Nephron (organoid): ENCODE measurements at regions not wholly inside any gene's neighbourhood (a gene's known extent, or its start where the extent isn't known, plus 50 kb on each side); places are given as distances from the start of the nearest gene placed in this dataset.

Experiments
- H3K27ac Mint-ChIP-seq, 3 experiments: 2 replicates each; pipeline ENCODE4 v1.8.0; 2020; ENCODE audit warnings: mixed read lengths in 3 of 3, mild to moderate bottlenecking in 2 of 3, moderate library complexity in 1 of 3
- H3K27me3 Mint-ChIP-seq: 2 replicates; pipeline ENCODE4 v1.8.0; 2021; ENCODE audit warnings: low read depth, mild to moderate bottlenecking, moderate library complexity, mixed read lengths
- H3K36me3 Mint-ChIP-seq: 2 replicates; pipeline ENCODE4 v1.8.0; 2020; ENCODE audit warnings: low read depth, mixed read lengths
- H3K4me1 Mint-ChIP-seq: 2 replicates; pipeline ENCODE4 v1.8.0; 2020; ENCODE audit warnings: mixed read lengths
- H3K4me3 Mint-ChIP-seq, 3 experiments: 2 replicates each; pipeline ENCODE4 v1.8.0; 2020; ENCODE audit warnings: mild to moderate bottlenecking in 3 of 3, mixed read lengths in 3 of 3, moderate library complexity in 2 of 3
- H3K9me3 Mint-ChIP-seq: 2 replicates; pipeline ENCODE4 v1.8.0; 2020; ENCODE audit warnings: mixed read lengths
- CTCF ChIP-seq, 3 experiments: fragments of 200-600 bp; sonication (generic); IDR thresholded peaks; one replicate each; pipeline ENCODE4 v1.5.0; 2021; ENCODE audit warnings: antibody characterized with exemption in 3 of 3; ENCODE audit not compliant: unreplicated experiment in 3 of 3

DNA sequence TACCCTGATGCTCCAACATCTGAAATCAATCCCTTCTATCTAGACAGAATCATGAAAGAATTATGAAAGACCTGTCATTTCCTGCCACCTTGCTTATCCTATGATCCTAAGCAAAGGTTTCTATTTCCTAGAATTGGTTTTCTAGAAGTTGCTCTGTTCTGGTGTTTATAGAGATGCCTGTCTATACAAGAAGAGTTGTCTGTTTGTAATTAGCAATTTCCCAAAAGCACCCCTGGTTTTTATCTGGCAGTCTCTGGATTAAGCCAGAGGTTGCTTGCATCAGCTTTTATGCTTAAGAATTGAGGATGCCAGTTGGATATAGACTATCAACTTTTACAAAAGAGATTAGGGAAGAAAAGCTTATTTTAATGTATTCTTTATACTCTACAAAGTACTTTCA lies 133.0 kb upstream of the EFNA5 start:
- TF ChIP-seq CTCF (IDR thresholded peaks at IDR 0.05; ENCODE audit: unreplicated experiment in 3 of 3) = no peak
- no peak overlapping the region for H3K27ac Mint-ChIP-seq
- no peaks in the 10 kb centered on the region for H3K9me3 Mint-ChIP-seq
- H3K4me1 Mint-ChIP-seq = no peaks in the 10 kb centered on the region
- H3K36me3 Mint-ChIP-seq = no peaks in the 10 kb centered on the region
- no peak overlapping the region for H3K4me3 Mint-ChIP-seq
- H3K27me3 Mint-ChIP-seq = no peaks in the 10 kb centered on the region

DNA sequence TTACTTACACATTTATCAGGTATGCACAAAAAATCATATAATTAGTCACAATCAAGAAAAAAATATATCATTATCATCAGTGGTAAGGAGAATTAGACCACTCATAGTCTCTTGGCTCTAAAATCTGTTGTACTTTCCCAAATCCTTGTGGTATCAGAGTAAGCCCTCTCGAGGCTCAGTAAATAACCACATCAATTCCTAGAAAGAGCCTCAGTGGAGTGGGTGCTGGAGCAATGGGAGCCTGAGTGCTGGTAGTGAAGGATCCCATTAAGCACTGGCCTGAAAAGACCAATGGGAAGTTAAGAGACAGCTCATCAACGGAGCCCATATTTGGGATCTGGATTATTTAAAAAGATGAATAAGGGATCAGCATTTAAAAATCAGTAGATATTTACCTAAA lies 130.3 kb upstream of the EFNA5 start:
- Mint-ChIP-seq H3K27ac (no peak overlapping the region), H3K36me3 (no peaks in the 10 kb centered on the region), H3K4me1 (no peaks in the 10 kb centered on the region), H3K4me3 (no peak overlapping the region), H3K27me3 (no peaks in the 10 kb centered on the region), H3K9me3 (no peaks in the 10 kb centered on the region)
- no peak for TF ChIP-seq CTCF (IDR thresholded peaks at IDR 0.05; ENCODE audit: unreplicated experiment in 3 of 3)

- H3K4me1 Mint-ChIP-seq = no peaks in the 10 kb centered on the region
- H3K9me3 Mint-ChIP-seq = peaks cover 6% of the 10 kb centered on the region
- no peaks in the 10 kb centered on the region for H3K27me3 Mint-ChIP-seq
- no peak overlapping the region for H3K27ac Mint-ChIP-seq
- no peak for TF ChIP-seq CTCF (IDR thresholded peaks at IDR 0.05; ENCODE audit: unreplicated experiment in 3 of 3)
- no peak overlapping the region for H3K4me3 Mint-ChIP-seq
- no peaks in the 10 kb centered on the region for H3K36me3 Mint-ChIP-seq
Observed at GRCh38 chr5:107799306-107799705, 128.6 kb upstream of the EFNA5 start.

GRCh38 chr5:107796797-107797196 lies 126.1 kb upstream of the EFNA5 start:
- Mint-ChIP-seq H3K36me3 (no peaks in the 10 kb centered on the region), H3K9me3 (peaks cover 10% of the 10 kb centered on the region), H3K4me1 (no peaks in the 10 kb centered on the region), H3K27ac (no peak overlapping the region), H3K27me3 (no peaks in the 10 kb centered on the region), H3K4me3 (no peak overlapping the region)
- no peak for TF ChIP-seq CTCF (IDR thresholded peaks at IDR 0.05; ENCODE audit: unreplicated experiment in 3 of 3)

GRCh38 chr5:107794741-107795140 lies 124.0 kb upstream of the EFNA5 start:
- peaks cover 10% of the 10 kb centered on the region for H3K9me3 Mint-ChIP-seq
- no peak overlapping the region for H3K27ac Mint-ChIP-seq
- no peaks in the 10 kb centered on the region for H3K27me3 Mint-ChIP-seq
- H3K4me1 Mint-ChIP-seq = no peaks in the 10 kb centered on the region
- TF ChIP-seq CTCF (IDR thresholded peaks at IDR 0.05; ENCODE audit: unreplicated experiment in 3 of 3) = no peak
- no peaks in the 10 kb centered on the region for H3K36me3 Mint-ChIP-seq
- no peak overlapping the region for H3K4me3 Mint-ChIP-seq

- Mint-ChIP-seq H3K4me3 (no peak overlapping the region), H3K4me1 (no peaks in the 10 kb centered on the region), H3K36me3 (no peaks in the 10 kb centered on the region), H3K27me3 (no peaks in the 10 kb centered on the region), H3K27ac (no peak overlapping the region), H3K9me3 (peaks cover 13% of the 10 kb centered on the region)
- no peak for TF ChIP-seq CTCF (IDR thresholded peaks at IDR 0.05; ENCODE audit: unreplicated experiment in 3 of 3)
Observed at GRCh38 chr5:107792940-107793339, 122.2 kb upstream of the EFNA5 start.
